Heart right ventricle (tissue), 16 donors: ENCODE measurements at regions not wholly inside any gene's neighbourhood (a gene's known extent, or its start where the extent isn't known, plus 50 kb on each side); places are given as distances from the start of the nearest gene placed in this dataset.
A peak's percentile ranks its signal among the peaks of the same experiment; 100 is the strongest.

ENCODE experiments used
- ATAC-seq, 8 donors: fragments of 200-7000 bp; cut with Tn5 transposase; one replicate each; pipeline ENCODE4 v1.9.1; 2020; ENCODE audit warnings: mild to moderate bottlenecking in 8 of 8, moderate library complexity in 8 of 8, moderate number of reproducible peaks in 1 of 8
- DNase-seq, 2 donors: peaks; one replicate each; pipeline ENCODE4 v3.0.0-alpha.2; 2020
- H3K27ac ChIP-seq, 10 donors: fragments of 200-600 bp; sonication (generic) in 2 of 10; one replicate each; pipeline versions ENCODE4 v1.5.0 to v1.8.0; 2020 to 2022; ENCODE audit warnings: mild to moderate bottlenecking in 3 of 10
- H3K27me3 ChIP-seq, 7 donors: fragments of 200-600 bp; one replicate each; pipeline ENCODE4 v1.8.0; 2021 to 2022; ENCODE audit warnings: mild to moderate bottlenecking in 2 of 7
- H3K36me3 ChIP-seq, 9 donors: fragments of 200-600 bp; sonication (generic) in 1 of 9; one replicate each; pipeline versions ENCODE4 v1.5.0 to v1.8.0; 2020 to 2022; ENCODE audit warnings: mild to moderate bottlenecking in 2 of 9
- H3K4me1 ChIP-seq, 9 donors: fragments of 200-600 bp; sonication (generic) in 1 of 9; one replicate each; pipeline versions ENCODE4 v1.5.0 to v1.8.0; 2020 to 2022; ENCODE audit warnings: mild to moderate bottlenecking in 4 of 9
- H3K4me3 ChIP-seq, 10 donors: fragments of 200-600 bp; sonication (generic) in 2 of 10; one replicate each; pipeline versions ENCODE4 v1.5.0 to v1.8.0; 2020 to 2022; ENCODE audit warnings: mild to moderate bottlenecking in 7 of 10, moderate library complexity in 2 of 10
- H3K9me3 ChIP-seq, 11 donors: fragments of 200-600 bp in 10 of 11; sonication (generic) in 2 of 11; one replicate each; pipeline versions ENCODE4 v1.5.0 to v1.8.0; 2013 to 2022; ENCODE audit warnings: mild to moderate bottlenecking in 2 of 11, control low read depth in 1 of 11, moderate library complexity in 1 of 11
- WGBS, 2 donors: extraction: QIAGEN DNeasy Blood & Tissue Kit; methylation state at CpG; one replicate each; pipeline ENCODE4 v1.1.7; 2013; ENCODE audit warnings: inconsistent platforms in 1 of 2; 5-methylcytosine and 5-hydroxymethylcytosine counted together
- intact Hi-C, 10 donors: fragments of 100-400 bp; cut with DNase I; formaldehyde crosslinking; loops; one replicate each; pipeline versions ENCODE4 v1.11.1 to v1.14.2; 2022
- TF ChIP-seq, protein P1 (sequence below), 9 donors: fragments of 200-600 bp; sonication (generic) in 2 of 9; IDR thresholded peaks; one replicate each; pipeline versions ENCODE4 v1.5.0 to v1.8.0; 2021 to 2022; ENCODE audit warnings: antibody characterized with exemption in 9 of 9, mild to moderate bottlenecking in 5 of 9, moderate library complexity in 1 of 9
- donor health status: Arrhythmogenic right ventricular cardiomyopathy.
- donor health status: ischemic (EF 13 %, LVEDD 7.1; RV severe dilation, severe dysfunction).
- donor health status: healthy with polysubstance abuse.
- donor health status: DM: no; HTN: yes; CAD: no.
- donor health status: DM: no; HTN: no; CAD: no.
- donor health status: ischemic (EF 25% LVEDD 6.9; RV normal size, moderate dysfunction).
- donor health status: ischemic (EF 25% LVEDD 5.7; RV mildly dilated, moderate dysfunction).
- donor health status: healthy.
- donor health status: DM: yes; HTN: yes; CAD: no.
- donor health status: Ischemic cardiomyopathy.
- donor health status: ischemic (EF 35%, LVEDD 5.7; RV mildly dilated, moderate dysfunction).
- donor health status: nonischemic (EF 11% LVEDD 7.7; RV severe dilation, severe dysfunction).
- donor health status: DM: yes; HTN: yes; CAD: no.
- donor health status: PGD.
- donor health status: ischemic (EF 29% LVEDD 5.4; RV normal size, mild dysfunction).
- donor health status: nonischemic (EF 23%, LVEDD 6.1; RV moderate dilation, normal function).

DNA sequence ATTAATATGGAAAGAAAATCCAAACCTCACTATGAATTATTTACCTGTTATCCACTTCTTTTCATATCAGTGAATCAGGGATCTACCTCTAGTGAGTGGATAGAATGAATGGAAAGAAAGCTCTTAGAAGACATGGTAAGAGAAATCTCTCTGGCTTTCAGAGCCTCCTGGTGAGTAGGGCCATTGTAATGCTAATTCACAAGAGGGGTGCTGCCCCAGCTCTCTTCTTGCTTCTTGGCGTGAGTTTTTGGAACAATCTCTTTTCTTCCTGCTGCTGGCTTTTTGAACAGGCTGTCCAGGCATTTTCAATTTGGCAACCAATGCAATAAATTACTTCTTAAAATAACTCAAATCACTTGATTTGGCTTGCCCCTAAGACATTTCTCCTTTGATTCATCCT lies 49.9 kb upstream of the KCNN2 start:
- intact Hi-C loops = loop anchor here in 2 of 10 donors (10.0 kb wide), 2 partner anchors 127 to 133 kb away; no protein-coding TSS in a partner anchor
- H3K4me1 ChIP-seq = peaks cover 0 to 22% (median 0%) of the 10 kb centered on the region in 9 donors
- no peaks in the 10 kb centered on the region for H3K36me3 ChIP-seq
- WGBS, 2 donors = 26 to 32% methylated on average over 1 of the region's 1 CpG
- DNase-seq = no peak
- peak overlapping the region in 1 of 10 donors; percentile 24 for H3K27ac ChIP-seq
- TF ChIP-seq, protein P1, sequence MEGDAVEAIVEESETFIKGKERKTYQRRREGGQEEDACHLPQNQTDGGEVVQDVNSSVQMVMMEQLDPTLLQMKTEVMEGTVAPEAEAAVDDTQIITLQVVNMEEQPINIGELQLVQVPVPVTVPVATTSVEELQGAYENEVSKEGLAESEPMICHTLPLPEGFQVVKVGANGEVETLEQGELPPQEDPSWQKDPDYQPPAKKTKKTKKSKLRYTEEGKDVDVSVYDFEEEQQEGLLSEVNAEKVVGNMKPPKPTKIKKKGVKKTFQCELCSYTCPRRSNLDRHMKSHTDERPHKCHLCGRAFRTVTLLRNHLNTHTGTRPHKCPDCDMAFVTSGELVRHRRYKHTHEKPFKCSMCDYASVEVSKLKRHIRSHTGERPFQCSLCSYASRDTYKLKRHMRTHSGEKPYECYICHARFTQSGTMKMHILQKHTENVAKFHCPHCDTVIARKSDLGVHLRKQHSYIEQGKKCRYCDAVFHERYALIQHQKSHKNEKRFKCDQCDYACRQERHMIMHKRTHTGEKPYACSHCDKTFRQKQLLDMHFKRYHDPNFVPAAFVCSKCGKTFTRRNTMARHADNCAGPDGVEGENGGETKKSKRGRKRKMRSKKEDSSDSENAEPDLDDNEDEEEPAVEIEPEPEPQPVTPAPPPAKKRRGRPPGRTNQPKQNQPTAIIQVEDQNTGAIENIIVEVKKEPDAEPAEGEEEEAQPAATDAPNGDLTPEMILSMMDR (IDR thresholded peaks at IDR 0.05) = no peak
- ATAC-seq = no peak
- no peaks in the 10 kb centered on the region for H3K27me3 ChIP-seq
- H3K4me3 ChIP-seq = no peak overlapping the region
- H3K9me3 ChIP-seq = no peaks in the 10 kb centered on the region
